Muscle layer of colon (tissue), 2 donors: ENCODE measurements at regions not wholly inside any gene's neighbourhood (a gene's known extent, or its start where the extent isn't known, plus 50 kb on each side); places are given as distances from the start of the nearest gene placed in this dataset.

Experiments
- H3K27ac ChIP-seq: one replicate; pipeline ENCODE4 v1.7.0; 2013; ENCODE audit warnings: low read depth, mild to moderate bottlenecking, low read length, moderate library complexity
- H3K27me3 ChIP-seq, 2 donors: one replicate each; pipeline ENCODE4 v1.7.0; 2013; ENCODE audit warnings: low read length in 2 of 2, mild to moderate bottlenecking in 2 of 2; ENCODE audit not compliant: insufficient read depth in 2 of 2, control insufficient read depth in 1 of 2
- H3K36me3 ChIP-seq: one replicate; pipeline ENCODE4 v1.7.0; 2013; ENCODE audit warnings: mild to moderate bottlenecking, low read length; ENCODE audit not compliant: insufficient read depth
- H3K4me1 ChIP-seq: one replicate; pipeline ENCODE4 v1.7.0; 2013; ENCODE audit warnings: mild to moderate bottlenecking, low read length; ENCODE audit not compliant: insufficient read depth
- H3K4me3 ChIP-seq, 2 donors: one replicate each; pipeline ENCODE4 v1.7.0; 2013; ENCODE audit warnings: low read length in 2 of 2, low read depth in 1 of 2, mild to moderate bottlenecking in 1 of 2, moderate library complexity in 1 of 2
- H3K9ac ChIP-seq: one replicate; pipeline ENCODE4 v1.7.0; 2013; ENCODE audit warnings: low read length
- H3K9me3 ChIP-seq: one replicate; pipeline ENCODE4 v1.7.0; 2013; ENCODE audit warnings: mild to moderate bottlenecking, low read length
- donor health status: abdominal sarcoma.
- donor health status: Adenocarcinoma of cecum.

DNA sequence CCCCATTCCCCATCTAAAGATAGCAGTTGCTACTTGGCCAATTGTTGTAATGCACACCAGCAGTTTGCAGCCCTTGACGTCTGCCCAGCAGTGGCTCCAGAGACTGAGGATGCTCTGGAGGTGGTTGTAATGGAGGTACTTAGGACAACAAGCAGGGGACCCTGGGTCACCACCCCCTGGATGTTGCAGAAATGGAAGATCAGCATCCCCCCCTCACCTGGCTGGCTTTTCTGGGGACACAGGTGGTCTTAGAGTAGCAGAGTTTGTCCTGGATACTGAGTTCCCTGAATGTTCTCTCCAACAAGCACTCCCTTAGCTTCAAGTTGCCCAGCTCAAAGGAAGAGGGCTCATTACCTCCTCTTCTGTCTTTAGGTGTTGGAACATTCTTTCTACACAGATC is 250.5 kb downstream of the AACS start:
- H3K4me3 ChIP-seq = no peak overlapping the region
- no peaks in the 10 kb centered on the region for H3K36me3 ChIP-seq
- peaks cover 0 to 4% of the 10 kb centered on the region in 2 donors for H3K27me3 ChIP-seq
- H3K9me3 ChIP-seq = no peaks in the 10 kb centered on the region
- H3K4me1 ChIP-seq = no peaks in the 10 kb centered on the region
- no peak overlapping the region for H3K9ac ChIP-seq
- H3K27ac ChIP-seq = no peak overlapping the region

- Histone ChIP-seq H3K4me1 (no peaks in the 10 kb centered on the region), H3K27me3 (no peaks in the 10 kb centered on the region), H3K4me3 (no peak overlapping the region), H3K27ac (no peak overlapping the region), H3K9me3 (no peaks in the 10 kb centered on the region), H3K9ac (no peak overlapping the region), H3K36me3 (no peaks in the 10 kb centered on the region)
Observed at GRCh38 chr12:125320177-125320576, 254.9 kb downstream of the AACS start.

- Histone ChIP-seq H3K27me3 (peaks cover 0 to 14% of the 10 kb centered on the region in 2 donors), H3K4me3 (no peak overlapping the region), H3K9ac (no peak overlapping the region), H3K27ac (no peak overlapping the region), H3K4me1 (no peaks in the 10 kb centered on the region), H3K36me3 (no peaks in the 10 kb centered on the region), H3K9me3 (no peaks in the 10 kb centered on the region)
Observed at GRCh38 chr12:125324861-125325490, 259.7 kb downstream of the AACS start.

- Histone ChIP-seq H3K9ac (no peak overlapping the region), H3K9me3 (no peaks in the 10 kb centered on the region), H3K27me3 (peaks cover 0 to 14% of the 10 kb centered on the region in 2 donors), H3K27ac (no peak overlapping the region), H3K36me3 (no peaks in the 10 kb centered on the region), H3K4me3 (no peak overlapping the region), H3K4me1 (no peaks in the 10 kb centered on the region)
Observed at GRCh38 chr12:125329239-125330102, 264.2 kb downstream of the AACS start.

DNA sequence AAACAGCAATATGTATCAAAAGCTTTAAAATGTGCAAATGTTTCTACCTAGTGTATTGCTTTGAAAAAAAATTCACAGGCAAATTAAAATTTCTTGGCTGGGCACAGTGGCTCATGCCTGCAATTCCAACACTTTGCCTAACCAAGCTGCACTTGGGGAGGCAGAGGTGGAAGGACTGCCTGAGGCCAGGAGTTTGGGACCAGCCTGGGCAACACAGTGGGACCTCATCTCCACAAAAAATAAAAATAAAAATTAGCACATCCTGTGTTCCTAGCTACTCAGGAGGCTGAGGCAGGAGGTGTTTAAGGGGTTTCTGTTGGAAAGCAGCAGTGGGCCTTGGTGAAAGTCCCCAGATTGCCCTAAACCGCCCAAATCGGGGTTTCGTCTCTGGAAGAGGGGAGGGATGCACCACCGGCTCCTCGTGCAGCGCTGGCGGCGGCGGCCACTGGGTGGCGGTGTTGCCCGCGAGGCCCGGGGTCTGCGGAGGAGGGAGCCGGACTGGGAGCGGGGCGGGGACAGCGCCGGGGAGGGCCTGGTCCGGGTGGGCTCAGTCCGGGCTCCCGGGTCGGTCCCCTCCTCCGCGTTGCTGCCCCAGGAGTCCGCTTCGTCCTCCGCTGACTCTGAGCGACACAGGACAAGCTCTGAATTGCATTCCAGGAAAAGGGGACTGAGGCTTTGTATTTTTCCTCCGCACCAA is 265.6 kb downstream of the AACS start:
- Histone ChIP-seq H3K4me3 (peak overlapping the region; percentile 42 to 69), H3K9me3 (no peaks in the 10 kb centered on the region), H3K27me3 (peaks cover 0 to 14% of the 10 kb centered on the region in 2 donors), H3K4me1 (no peaks in the 10 kb centered on the region), H3K9ac (no peak overlapping the region), H3K36me3 (no peaks in the 10 kb centered on the region), H3K27ac (no peak overlapping the region)

DNA sequence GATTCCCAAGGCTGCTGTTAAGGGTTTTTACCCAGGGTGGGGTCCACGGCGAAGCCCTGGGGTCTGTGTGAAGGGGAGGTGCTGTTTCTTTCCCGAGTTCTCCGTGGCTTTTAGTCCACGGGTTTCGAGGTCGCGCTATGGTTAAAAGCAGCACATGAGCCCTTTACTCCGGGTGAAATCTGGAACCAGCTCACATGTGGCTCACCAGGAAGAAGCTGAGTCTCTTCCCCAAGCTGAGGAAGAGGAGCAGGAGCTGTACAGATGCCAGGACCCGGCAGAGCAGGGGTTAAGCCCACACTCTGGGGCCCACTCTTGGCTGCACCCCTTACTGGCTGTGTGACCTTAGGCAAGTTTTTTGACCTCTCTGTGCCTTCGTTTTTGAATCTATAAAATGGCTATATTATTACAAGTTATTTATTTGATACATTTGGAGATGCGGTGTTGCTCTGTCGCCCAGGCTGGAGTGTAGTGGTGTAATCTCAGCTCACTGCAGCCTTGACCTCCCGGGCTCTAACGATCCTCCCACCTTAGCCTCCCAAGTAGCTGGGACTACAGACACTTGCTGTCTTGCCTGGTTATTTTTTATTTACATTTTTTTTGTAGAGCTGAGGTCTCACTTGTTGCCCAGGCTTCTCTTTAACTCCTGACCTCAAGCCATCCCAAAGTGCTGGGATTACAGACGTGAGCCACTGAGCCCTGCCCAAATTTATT is 266.3 kb downstream of the AACS start:
- Histone ChIP-seq H3K4me1 (no peaks in the 10 kb centered on the region), H3K36me3 (no peaks in the 10 kb centered on the region), H3K9me3 (no peaks in the 10 kb centered on the region), H3K9ac (no peak overlapping the region), H3K4me3 (peak overlapping the region; percentile 42 to 69), H3K27ac (no peak overlapping the region), H3K27me3 (peaks cover 0 to 14% of the 10 kb centered on the region in 2 donors)

DNA sequence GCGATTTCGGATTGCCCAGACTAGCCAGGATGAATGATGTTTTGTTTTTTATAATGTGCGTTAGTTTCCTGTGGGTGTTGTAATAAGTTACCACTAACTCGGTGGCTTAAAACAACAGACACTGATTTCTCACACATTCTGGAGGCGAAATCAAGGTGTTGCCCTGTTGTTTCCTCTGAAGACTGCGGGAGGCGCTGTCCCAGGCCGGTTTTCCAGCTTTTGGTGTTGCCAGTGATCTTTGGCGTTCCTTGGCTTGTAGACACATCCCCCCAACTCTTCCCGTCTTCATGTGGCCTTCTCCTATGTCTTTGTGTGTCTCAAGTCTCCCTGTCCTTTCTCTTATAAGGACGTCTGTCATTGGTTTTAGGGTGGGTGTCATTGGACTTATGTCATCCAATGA is 267.7 kb downstream of the AACS start:
- Histone ChIP-seq H3K4me1 (no peaks in the 10 kb centered on the region), H3K36me3 (no peaks in the 10 kb centered on the region), H3K4me3 (no peak overlapping the region), H3K27me3 (peaks cover 0 to 14% of the 10 kb centered on the region in 2 donors), H3K27ac (no peak overlapping the region), H3K9me3 (no peaks in the 10 kb centered on the region), H3K9ac (no peak overlapping the region)

DNA sequence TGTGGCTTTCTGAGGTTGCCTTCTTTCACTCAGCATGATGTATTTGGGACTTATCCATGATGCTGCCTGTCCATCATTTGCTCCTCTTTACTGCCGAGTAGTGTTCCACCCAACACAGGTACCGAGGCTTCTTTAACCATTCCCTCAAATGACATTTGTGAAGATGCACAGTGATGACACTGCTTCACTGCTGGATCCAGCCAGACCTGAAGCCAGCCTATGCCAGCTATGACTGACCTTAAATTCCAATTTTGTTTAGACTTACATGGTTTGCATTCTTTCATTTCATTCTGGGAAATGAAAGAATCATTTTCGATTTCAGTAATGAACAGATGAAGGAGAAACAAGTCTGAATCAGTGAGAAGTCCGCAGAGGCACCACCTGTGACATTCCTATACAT is 271.0 kb downstream of the AACS start:
- no peaks in the 10 kb centered on the region for H3K27me3 ChIP-seq
- no peak overlapping the region for H3K27ac ChIP-seq
- no peaks in the 10 kb centered on the region for H3K36me3 ChIP-seq
- H3K9me3 ChIP-seq = no peaks in the 10 kb centered on the region
- H3K9ac ChIP-seq = no peak overlapping the region
- H3K4me1 ChIP-seq = no peaks in the 10 kb centered on the region
- no peak overlapping the region for H3K4me3 ChIP-seq

DNA sequence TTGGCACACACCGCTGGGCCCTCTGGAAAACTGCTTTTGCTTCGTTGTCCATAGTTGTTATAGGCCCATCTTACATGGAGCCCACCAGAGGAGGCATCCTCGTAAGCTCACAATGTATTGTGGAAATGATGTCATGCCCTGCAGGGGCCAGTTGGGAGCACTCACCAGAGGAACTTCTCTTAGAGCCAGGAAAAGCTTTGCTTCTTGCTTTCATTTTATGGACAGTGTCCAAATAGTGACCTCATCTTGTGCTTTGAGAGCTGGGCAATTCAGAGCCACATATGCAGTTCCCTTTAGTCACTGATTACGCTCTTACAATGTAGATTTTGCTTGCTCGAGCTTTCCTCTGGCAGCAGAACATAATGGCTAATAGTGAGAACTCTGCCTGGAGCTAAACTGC is 275.6 kb downstream of the AACS start:
- Histone ChIP-seq H3K36me3 (no peaks in the 10 kb centered on the region), H3K9me3 (no peaks in the 10 kb centered on the region), H3K27me3 (no peaks in the 10 kb centered on the region), H3K27ac (no peak overlapping the region), H3K9ac (no peak overlapping the region), H3K4me3 (no peak overlapping the region), H3K4me1 (no peaks in the 10 kb centered on the region)

- no peak overlapping the region for H3K9ac ChIP-seq
- no peaks in the 10 kb centered on the region for H3K9me3 ChIP-seq
- no peaks in the 10 kb centered on the region for H3K27me3 ChIP-seq
- H3K4me1 ChIP-seq = no peaks in the 10 kb centered on the region
- H3K4me3 ChIP-seq = no peak overlapping the region
- H3K27ac ChIP-seq = no peak overlapping the region
- H3K36me3 ChIP-seq = no peaks in the 10 kb centered on the region
Observed at GRCh38 chr12:125341422-125341821, 276.2 kb downstream of the AACS start.

DNA sequence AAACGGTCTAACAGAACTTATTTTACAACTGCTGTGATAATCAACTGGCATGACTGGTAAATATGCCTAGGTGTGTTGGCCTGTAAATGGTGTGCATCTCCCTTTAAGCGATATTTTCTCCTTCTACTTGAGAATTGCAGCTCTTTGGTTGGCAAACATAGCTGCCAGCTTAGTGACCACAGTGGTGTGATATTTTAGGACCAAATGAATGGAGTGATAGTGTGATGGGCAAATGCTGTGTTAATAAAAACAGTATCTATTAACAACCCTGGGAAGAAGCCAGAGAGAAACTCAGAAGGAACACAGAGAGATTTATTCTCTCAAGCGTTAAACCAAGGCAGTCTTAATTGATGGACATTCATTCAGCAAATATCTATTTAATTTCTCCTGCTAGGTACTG is 278.4 kb downstream of the AACS start:
- no peaks in the 10 kb centered on the region for H3K27me3 ChIP-seq

More for the DNA sequence above, 278.4 kb downstream of the AACS start:
- no peaks in the 10 kb centered on the region for H3K36me3 ChIP-seq
- no peak overlapping the region for H3K4me3 ChIP-seq
- H3K9ac ChIP-seq = no peak overlapping the region
- no peak overlapping the region for H3K27ac ChIP-seq
- no peaks in the 10 kb centered on the region for H3K4me1 ChIP-seq
- H3K9me3 ChIP-seq = no peaks in the 10 kb centered on the region
